ENCODE measurements at regions not wholly inside any gene's neighbourhood (a gene's known extent, or its start where the extent isn't known, plus 50 kb on each side); places are given as distances from the start of the nearest gene placed in this dataset.
"Not testable (repeated sequence)": the region's sequence is repeated elsewhere in the genome, so short reads cannot be mapped to it uniquely, and the experiment has no call there.

DNA sequence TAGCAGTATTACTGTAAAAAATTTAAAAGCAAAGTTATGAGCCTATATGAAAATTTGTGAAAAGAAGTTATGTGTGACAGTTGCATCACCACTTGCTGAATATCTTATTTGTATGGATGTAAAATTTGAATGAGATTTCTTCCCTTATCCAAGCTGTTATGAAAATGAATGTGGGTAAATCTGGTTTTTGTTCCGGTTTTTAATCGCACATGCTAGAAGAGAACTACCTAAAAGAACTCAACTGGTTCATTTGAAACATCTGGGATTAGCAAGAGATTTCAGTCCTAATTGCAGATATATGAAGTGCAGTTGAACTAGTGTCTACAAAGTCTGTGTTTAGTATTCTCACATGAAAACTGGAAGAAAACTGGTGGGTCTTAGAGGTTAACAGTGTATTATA is 467.1 kb upstream of the SPHKAP start:
- DNase-seq = peak; percentile 61

DNA sequence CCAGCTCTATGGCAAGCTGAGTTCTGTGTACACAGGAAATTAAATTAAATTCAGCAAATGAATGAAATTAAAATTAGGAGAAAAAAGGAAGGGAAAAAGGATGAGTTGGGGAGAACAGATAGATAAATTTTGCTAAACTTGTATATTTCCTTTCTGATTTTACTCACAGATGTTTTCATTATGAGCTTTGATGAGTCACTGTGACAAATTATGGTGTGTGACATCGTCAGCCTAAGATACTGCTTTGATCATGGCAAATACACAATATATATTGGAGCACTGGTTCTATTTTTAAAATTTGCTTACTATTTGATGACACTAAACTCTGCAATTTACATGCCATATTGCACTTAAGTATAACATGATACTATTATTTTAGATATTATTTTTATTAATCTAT is 464.6 kb upstream of the SPHKAP start:
- DNase-seq = no peak

DNA sequence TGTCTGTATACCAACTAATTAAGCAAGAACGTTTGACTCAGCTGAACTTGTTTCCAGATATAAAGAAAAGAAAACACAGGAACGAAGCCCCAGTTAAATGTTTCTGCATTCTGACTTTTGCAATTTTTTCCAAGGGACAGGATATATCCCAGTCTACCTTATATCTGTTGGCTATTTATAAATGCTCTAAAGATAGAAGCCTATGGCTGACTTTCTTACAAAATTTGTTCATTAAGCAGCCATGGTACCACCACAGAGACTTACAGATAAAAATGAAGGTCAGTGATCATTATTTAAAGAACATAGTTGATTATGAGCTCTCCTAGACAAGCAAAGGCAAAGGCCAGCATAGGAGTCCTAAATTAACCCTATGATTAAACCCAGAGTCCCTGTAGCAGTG is 462.7 kb upstream of the SPHKAP start:
- no peak for DNase-seq

DNA sequence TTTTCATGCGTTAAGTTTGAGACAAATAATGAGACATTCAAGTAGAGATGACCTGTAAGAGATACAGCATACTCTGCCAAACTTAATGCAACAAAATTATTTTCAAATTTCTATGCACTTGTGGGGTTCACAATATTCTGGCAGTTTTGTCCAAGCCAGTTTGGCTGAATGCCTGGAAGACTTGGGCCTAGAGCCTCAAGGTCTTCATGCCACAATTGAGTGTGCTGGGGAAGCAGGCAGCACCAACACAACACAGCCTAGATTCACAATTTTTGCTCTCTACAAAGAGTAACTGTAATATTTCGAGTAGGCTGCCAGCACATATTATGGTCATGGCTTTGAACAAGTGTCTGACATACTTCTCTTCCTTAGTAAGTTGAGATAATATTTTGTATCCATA is 461.4 kb upstream of the SPHKAP start:
- DNase-seq = no peak

DNA sequence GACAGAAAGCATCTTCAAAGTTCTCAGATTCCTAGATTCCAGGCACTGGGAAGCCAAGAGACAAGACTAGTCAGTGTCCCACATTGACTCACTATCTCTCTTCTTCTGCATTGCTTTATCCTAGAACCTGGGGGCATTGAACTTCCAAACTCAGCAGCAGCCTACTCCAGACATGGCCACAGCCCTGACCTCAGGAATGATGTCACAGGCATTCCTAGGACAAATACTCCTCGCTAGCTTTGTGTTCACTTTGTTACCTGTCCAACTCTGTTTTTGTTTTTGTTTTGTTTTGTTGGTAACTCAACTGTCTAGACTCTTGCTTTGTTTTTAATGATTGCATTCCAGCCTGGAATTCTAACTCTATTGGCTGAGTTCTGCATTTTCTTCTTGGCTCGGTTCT is 449.3 kb upstream of the SPHKAP start:
- DNase-seq = no peak

DNA sequence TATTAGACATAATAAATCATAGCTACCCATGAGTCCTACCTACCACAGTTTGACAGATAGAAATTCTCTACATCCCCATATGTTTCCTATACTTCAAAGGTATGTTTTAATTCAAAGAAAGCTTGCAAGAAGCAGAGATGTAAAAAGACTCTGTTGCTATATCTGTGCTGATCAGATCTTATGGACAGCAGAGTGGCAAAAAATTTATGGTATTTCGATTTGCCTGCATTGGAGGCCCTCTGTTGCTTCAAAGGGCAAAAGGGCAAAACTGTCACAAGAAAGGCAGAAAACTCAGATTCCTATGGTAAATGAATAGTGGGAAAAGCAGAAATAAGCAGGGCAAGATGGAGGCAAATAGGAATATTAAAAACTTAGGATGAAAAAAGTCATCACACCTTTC is 447.8 kb upstream of the SPHKAP start:
- DNase-seq = no peak

DNA sequence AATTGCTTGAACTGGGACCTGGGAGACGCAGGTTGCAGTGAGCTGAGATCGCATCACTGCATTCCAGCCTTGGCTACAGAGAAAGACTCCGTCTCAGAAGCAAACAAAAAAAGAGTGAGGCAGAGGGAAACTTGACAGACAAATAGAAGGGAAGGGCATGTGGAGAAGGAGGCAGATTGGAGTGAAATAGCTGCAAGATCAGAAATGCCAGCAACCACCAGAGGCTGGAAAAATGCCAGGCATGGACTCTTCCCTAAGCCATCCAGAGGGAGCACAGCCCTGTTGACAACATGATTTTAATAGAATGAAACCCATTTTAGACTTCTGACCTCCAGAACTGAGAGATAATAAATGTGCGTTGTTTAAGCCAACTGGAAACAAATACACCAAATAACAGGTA is 447.2 kb upstream of the SPHKAP start:
- DNase-seq = no peak

DNA sequence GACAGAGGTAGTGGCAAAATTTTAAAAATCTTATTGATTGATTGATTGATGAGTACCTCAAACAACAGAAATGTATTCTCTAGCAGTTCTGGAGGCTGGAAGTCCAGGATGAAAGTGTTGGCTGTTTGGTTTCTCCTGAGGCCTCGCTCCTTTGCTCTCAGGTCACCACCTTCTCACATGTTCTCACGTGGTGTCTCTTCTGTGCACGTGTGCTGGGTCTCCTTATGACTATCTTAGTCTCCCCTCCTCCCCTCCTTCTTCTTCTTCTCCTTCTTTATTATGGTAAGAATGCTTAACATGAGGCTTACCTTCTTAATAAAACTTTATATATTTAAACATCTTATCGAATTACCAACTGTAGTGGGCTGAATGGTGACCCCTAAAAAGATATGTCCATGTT is 446.0 kb upstream of the SPHKAP start:
- DNase-seq = no peak

DNA sequence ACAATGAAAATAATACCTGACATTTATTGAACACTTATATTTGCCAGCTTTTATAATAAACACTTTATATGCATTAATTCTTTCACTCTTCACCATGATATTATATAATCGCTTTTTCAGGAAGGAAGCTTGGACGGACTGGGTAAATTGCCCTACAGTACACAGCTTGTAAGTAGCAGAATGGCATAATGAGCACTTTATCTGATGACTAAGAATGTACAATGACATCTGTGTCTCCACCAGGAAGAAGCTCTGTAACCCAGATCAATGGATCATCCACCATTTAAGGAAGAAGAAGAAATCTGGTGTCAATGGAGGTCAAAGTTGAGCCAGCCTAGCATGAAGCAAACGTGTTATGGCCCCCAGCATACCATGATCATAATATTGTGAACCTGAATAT is 444.0 kb upstream of the SPHKAP start:
- DNase-seq = no peak

DNA sequence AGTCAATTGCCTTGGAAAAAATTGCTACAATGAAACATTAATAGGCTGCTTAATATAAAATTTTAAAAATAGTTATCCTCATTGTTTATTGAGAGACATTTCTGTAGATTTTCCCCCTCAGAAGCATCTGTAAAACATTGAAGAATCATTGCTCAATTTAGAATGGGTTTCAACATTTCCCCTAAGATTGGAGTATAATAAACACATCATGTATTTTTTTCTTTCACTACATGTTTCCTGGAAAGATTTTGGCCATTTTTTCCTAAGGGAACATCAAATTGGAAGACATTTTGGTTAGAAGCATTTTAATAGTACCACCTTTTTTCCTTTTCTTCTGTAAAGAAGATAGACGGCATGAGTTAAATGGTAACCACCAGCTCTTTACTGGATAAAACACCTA is 443.2 kb upstream of the SPHKAP start:
- DNase-seq = no peak

DNA sequence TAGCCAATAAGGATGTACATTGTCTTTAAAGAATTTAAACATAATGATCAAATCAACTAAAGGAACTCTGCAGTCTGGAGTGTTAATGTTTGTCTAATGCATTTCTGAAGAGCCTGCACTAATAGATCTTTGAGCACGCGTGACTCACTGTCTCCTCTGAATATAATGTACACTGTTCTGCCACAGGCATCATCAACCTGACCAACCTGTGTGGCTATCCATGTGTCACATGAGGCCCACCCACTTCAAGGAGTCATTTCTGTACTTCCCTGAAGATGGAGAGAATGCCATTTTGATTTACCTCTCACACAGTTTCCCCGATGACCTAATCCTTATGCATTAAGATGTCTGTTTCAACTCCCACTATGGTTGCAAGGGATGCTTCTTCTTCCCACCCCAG is 434.0 kb upstream of the SPHKAP start:
- DNase-seq = no peak

DNA sequence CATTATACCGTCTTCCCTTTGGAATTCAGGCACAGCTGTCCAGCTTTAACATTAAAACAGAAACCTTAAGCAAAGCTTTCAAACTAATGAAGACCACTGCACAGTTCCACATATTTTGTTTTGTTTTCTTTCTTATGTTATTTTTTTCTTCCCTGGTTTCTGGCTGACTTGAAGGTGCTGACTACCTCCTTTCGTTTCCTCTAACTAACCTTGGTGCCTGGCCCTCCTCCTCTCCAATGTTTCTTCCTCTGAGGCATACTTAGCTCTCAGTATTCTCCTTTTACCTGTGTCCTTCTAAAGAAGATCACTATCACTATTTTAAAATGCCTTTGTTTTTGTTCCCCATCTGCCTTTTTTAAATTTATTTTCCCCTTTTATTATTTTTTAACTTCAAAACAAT is 433.3 kb upstream of the SPHKAP start:
- DNase-seq = no peak

DNA sequence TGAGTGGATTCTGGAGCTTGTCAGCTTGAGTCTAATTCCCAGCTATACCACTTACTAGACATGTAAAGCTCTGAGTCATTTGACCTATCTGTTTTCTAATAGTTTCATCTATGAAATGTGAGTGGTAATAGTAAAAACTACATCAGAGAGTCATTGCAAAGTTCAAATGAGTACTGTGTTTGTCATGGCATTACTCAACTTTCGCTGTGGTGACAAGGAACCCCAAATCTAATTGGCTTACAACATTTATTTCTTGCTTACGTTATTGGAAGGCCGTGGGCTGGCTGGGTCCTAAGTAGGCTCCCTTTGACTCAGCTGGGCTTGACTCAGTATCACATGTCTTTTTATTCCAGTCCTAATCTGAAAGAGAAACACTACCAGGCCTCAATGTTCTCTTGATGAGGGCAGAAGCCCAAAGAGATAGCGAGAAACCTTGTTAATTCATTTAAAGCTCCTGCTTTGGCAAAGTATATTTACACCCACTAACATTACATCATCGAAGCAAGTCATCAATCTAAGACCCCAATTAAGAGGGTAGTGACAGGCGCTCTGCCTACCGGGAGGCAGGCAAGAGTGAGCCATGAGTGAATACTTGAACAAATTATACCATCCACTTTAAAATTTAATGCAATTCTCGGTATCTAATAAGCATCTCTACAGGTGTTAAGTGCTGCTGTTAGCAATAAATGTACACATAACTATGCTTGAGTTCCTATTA is 431.8 kb upstream of the SPHKAP start:
- no peak for DNase-seq

DNA sequence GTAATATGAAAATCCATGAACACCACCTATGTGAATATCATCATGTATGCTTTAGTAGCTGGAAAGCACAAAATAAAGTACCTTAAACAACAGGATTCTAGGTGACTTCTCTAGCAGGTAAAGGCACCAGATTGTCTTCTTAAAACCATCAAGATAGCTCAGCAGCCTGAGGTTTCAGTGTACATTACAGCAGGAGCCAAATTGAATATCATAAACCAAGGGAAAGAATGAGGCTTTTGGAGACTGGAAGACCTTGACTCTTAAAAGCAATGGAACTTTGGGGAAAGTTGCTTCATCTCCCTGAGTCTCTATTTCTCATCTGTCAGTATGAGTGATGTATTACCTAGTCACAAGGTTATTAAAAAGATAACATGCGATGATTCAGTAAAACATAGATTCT is 429.7 kb upstream of the SPHKAP start:
- DNase-seq = no peak

DNA sequence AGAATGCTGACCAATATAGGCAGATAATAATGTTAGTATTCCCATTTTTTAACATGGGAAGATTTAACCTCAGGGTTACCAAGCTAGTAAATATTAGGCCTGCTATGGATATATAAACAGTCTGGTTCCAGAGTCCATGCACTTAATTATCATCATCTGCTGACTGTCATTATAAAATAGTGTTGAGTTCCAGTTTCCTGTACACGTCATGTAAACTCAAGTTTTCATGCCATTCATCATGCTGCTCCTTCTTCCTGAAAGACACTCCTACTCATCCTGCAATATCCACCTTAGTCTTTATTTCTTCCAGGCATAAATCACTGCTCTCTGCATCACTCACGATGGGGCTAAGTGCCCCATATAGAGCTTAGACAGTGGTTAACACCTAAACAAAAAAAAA is 420.8 kb upstream of the SPHKAP start:
- no peak for DNase-seq

DNA sequence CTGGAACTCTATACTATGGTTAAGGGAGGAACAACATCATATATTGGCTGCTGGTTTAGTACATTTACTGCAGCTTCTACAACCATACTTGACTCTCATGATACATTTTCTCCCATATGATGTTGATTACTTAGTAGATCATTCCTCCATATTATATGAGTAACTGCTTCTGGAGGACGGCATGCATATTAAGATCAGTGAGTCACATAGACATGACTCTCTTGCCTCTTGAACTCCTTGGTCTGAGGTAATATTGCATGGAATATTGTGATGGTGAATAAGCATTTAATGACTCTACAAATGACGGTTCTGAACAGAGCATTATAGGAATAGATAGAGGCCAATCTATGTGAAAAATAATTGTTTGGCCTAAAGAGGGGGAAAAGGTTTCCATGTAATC is 418.8 kb upstream of the SPHKAP start:
- DNase-seq = no peak

DNA sequence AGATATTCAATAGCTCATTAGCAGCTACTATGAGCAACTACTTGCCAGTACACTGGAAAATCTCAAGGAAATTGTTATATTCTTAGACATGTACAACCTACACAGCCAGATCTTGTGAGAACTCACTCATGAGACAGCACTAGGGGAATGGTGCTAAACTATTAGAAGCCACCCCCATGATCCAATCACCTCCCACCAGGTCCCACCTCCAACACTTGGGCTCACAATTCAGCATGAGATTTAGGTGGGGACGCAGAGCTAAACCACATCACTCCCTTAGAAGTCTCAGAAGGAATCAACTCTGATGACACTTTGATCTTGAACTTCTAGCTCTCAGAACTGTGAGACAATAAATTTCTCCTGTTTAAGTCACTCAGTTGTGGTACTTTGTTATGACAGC is 418.3 kb upstream of the SPHKAP start:
- no peak for DNase-seq

DNA sequence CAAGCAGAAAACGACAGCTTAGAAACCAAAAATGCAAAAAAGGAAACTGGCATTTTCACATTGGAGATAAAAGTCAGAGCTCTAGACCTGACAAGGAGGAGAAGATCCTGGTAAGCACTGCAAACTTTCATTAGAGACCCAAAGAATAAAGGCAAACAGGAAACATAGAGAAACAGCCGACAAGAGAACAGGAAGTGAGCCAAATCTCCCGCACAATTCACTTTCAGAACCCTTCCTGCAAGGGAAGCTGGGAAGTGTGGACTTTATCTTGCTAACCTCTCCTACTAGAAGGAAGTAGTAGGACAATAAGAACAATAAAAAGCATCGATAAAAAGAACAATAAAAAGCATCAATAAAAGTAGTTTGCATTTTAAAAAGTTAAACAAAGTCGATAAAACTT is 417.8 kb upstream of the SPHKAP start:
- no peak for DNase-seq

DNA sequence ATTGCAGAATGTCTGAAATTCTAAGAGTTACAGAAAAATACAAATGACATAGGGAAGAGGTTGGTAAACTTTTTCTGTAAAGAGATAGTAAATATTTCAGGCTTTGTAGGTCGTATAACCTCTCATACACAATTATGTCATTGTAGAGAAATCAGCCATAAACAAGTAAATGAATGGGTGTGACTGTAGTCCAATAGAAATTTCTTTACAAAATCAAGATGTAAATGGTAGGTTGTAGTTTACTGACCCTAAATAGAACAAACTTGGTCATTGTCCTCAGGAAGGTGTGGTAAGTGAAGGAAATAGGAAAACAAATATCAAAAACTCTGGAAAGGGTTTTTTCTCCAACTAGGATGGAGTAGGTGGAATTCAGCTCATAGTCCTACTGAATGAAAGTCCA is 415.5 kb upstream of the SPHKAP start:
- DNase-seq = no peak

DNA sequence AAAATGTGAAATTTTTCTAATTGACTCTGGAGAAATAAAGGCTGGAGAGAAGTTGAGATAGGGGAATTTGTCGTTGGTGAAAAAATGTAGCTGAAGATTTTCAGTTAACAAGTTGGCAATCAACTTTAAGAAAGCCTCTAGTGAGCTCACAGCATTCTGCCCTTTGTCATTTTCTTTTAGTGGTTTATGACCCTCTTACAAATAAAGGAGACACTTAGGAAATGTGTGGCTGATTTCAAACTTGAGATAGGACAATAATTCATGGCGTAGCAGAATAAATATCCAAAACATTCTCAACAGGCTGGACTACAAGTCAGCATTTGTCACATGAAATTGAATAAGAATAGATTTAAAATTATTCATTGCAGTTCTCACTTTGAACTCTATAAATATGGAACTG is 412.5 kb upstream of the SPHKAP start:
- DNase-seq = no peak

DNA sequence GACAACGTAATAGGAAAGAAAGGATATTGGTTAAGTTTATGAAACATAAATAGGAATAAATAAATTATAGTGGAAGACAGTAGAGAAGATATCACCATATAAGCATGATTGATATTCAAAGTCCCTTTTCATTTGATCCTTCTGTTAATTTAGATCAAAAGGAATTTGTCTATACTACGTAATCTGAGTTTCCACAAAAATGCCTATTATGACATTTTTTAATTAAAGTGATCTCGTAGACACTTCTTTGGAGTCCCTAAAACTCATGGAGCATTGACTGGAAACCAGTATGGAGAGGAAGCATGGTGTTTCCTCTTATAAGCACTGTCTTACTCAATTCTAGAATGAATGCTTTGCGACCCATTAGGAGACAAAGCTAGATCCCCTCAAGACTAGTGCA is 411.4 kb upstream of the SPHKAP start:
- no peak for DNase-seq

DNA sequence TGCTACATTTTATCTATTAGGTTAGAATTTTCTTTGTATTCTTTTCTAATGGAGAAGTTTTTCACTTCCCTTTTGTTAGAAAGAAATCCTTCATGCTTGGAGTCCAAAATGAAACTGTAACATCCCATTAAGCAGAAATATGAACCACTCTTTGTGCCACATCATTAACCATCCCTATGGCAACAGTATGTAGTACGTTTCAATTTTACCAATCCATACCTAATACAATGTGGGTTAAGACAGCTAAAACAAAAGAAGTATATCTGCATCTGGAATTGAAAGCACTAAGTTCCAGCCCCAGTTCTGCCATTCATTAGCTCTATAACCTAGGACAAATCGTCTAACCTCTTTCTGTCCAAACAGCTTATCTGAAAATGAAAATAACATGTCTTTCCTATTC is 409.2 kb upstream of the SPHKAP start:
- DNase-seq = no peak

DNA sequence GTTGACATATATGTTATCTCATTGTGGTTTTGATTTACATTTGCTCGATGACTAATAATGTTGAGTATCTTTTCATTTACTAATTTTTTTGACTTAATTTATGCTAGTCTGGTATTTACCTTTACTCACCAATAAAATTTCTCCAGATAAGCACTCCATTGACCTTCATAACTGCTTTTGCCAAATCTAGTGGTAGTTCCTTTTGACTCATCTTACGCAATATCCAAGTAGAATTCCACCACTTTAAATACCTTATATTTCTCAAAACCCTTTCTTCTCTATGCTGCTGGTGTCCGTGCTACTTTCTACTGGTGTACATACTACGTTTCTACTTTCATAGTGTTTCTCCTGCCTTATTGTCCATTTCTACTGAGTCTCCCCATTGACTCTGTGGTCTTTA is 407.6 kb upstream of the SPHKAP start:
- no peak for DNase-seq

DNA sequence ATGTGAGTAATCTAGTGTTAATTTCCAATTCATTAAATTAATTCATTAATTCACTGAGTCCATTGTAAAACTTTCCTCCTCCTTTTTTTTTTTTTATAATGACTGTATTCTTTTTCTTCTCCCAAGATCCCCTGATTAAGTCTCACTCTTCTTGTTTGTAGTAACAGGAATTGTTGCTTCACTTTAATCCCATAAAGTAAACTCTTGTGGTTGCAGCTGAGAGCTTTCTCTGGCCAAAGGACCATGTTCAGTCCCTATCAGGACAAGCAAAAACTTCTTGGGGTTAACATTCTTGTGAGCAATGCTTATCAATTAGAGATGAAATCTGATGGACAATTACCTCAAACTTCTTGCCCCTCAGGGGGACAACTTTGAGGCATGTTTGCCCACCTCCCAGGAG is 400.2 kb upstream of the SPHKAP start:
- DNase-seq = no peak

DNA sequence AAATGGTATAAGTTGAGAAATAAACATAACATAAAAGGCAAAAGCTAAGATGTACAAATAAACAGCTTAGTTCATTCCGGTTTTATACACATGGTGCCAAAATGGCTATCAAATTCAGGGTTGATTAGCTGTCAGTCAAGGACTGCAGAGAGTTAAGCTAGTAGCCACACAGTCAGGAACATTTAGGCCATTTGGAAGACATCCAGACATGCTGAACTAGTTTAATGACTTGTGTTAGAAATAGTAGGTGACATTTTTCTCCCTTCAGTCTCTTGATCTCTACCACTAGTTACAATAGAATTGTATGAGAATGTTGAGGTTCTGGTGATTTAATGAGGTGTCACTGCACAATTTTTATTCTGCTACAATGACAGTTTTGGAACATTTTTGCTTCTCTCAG is 394.4 kb upstream of the SPHKAP start:
- no peak for DNase-seq

DNA sequence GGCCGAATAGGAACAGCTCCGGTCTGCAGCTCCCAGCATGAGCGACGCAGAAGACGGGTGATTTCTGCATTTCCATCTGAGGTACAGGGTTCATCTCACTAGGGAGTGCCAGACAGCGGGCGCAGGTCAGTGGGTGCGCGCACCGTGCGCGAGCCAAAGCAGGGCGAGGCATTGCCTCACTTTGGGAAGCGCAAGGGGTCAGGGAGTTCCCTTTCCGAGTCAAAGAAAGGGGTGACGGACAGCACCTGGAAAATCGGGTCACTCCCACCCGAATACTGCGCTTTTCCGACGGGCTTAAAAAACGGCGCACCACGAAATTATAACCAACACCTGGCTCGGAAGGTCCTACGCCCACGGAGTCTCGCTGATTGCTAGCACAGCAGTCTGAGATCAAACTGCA is 386.8 kb upstream of the SPHKAP start:
- DNase-seq = not testable (repeated sequence)

Data from NCI-H524 treated with DMSO at 0.1 percent for 48 hours (cell line).